ENCODE measurements at regions not wholly inside any gene's neighbourhood (a gene's known extent, or its start where the extent isn't known, plus 50 kb on each side); places are given as distances from the start of the nearest gene placed in this dataset.

- intact Hi-C loops (cut with micrococcal nuclease; ENCODE audit: unreplicated experiment): no loop called here
- H3K79me2 ChIP-seq (ENCODE audit: low read depth): no peaks in the 10 kb centered on the region
- no peaks in the 10 kb centered on the region for H3K4me1 ChIP-seq (replicated peaks; ENCODE audit: insufficient read depth)
- ChIA-PET POLR2A (ENCODE audit: unreplicated experiment) (no interaction called here), CTCF (no interaction called here)
- no peak for DNase-seq
- no peaks in the 10 kb centered on the region for H3K36me3 ChIP-seq (ENCODE audit: low read depth)
- H3F3A ChIP-seq (ENCODE audit: insufficient read depth, low read depth): no peaks in the 10 kb centered on the region
- no peaks in the 10 kb centered on the region for H3K9me2 ChIP-seq (ENCODE audit: insufficient read depth)
- no peak overlapping the region for H3K27ac ChIP-seq
- no peaks in the 10 kb centered on the region for H3K27me3 ChIP-seq (ENCODE audit: insufficient read depth, low read depth)
- H4K20me1 ChIP-seq (ENCODE audit: insufficient read depth): no peaks in the 10 kb centered on the region
- no peak overlapping the region for H3K4me2 ChIP-seq
- BruUV-seq (replicated peaks): no TSS peak
- H3K9me3 ChIP-seq (ENCODE audit: insufficient read depth, low read depth): no peaks in the 10 kb centered on the region
- H3K4me3 ChIP-seq: no peak overlapping the region
- TF ChIP-seq EZH2 (IDR thresholded peaks at IDR 0.05; ENCODE audit: low read depth) (no peak), CTCF (conservative IDR thresholded peaks at IDR 0.05) (no peak)
- H2AFZ ChIP-seq: no peak overlapping the region
Observed at GRCh38 chrX:149370097-149370496, 135.0 kb downstream of the IDS start.

- intact Hi-C loops (cut with micrococcal nuclease; ENCODE audit: unreplicated experiment): no loop called here
Observed at GRCh38 chrX:149365552-149365951, 139.6 kb downstream of the IDS start.

GRCh38 chrX:149365061-149365460 lies 140.0 kb downstream of the IDS start:
- Histone ChIP-seq H3K27me3 (ENCODE audit: insufficient read depth, low read depth) (peaks cover 9% of the 10 kb centered on the region; the same call in 1 of the 2 replicates), H2AFZ (no peak overlapping the region), H4K20me1 (ENCODE audit: insufficient read depth) (no peaks in the 10 kb centered on the region), H3K36me3 (ENCODE audit: low read depth) (no peaks in the 10 kb centered on the region), H3K4me2 (no peak overlapping the region), H3K79me2 (ENCODE audit: low read depth) (no peaks in the 10 kb centered on the region), H3K9me2 (ENCODE audit: insufficient read depth) (no peaks in the 10 kb centered on the region), H3K4me3 (no peak overlapping the region), H3K9me3 (ENCODE audit: insufficient read depth, low read depth) (no peaks in the 10 kb centered on the region), H3F3A (ENCODE audit: insufficient read depth, low read depth) (no peaks in the 10 kb centered on the region), H3K27ac (no peak overlapping the region), H3K4me1 (replicated peaks; ENCODE audit: insufficient read depth) (no peaks in the 10 kb centered on the region)
- intact Hi-C loops (cut with micrococcal nuclease; ENCODE audit: unreplicated experiment): no loop called here
- TF ChIP-seq EZH2 (IDR thresholded peaks at IDR 0.05; ENCODE audit: low read depth) (no peak), CTCF (conservative IDR thresholded peaks at IDR 0.05) (no peak)
- ChIA-PET CTCF (interaction anchor here (0.7 kb wide), 1 partner anchor 95 kb away, joined by 8 read pairs; no protein-coding TSS in a partner anchor), POLR2A (ENCODE audit: unreplicated experiment) (no interaction called here)
- no TSS peak for BruUV-seq (replicated peaks)
- no peak for DNase-seq

More at GRCh38 chrX:149365552-149365951, 139.6 kb downstream of the IDS start:
- H3K9me3 ChIP-seq (ENCODE audit: insufficient read depth, low read depth): no peaks in the 10 kb centered on the region
- ChIA-PET CTCF (no interaction called here), POLR2A (ENCODE audit: unreplicated experiment) (no interaction called here)
- H4K20me1 ChIP-seq (ENCODE audit: insufficient read depth): no peaks in the 10 kb centered on the region
- no peaks in the 10 kb centered on the region for H3F3A ChIP-seq (ENCODE audit: insufficient read depth, low read depth)
- TF ChIP-seq CTCF (conservative IDR thresholded peaks at IDR 0.05): no peak
- no peak for TF ChIP-seq EZH2 (IDR thresholded peaks at IDR 0.05; ENCODE audit: low read depth)
- no peaks in the 10 kb centered on the region for H3K36me3 ChIP-seq (ENCODE audit: low read depth)
- H3K27me3 ChIP-seq (ENCODE audit: insufficient read depth, low read depth): peaks cover 9% of the 10 kb centered on the region; the same call in 1 of the 2 replicates
- H3K4me2 ChIP-seq: no peak overlapping the region
- no peaks in the 10 kb centered on the region for H3K79me2 ChIP-seq (ENCODE audit: low read depth)
- H3K4me3 ChIP-seq: no peak overlapping the region
- DNase-seq: no peak
- no TSS peak for BruUV-seq (replicated peaks)
- H3K4me1 ChIP-seq (replicated peaks; ENCODE audit: insufficient read depth): no peaks in the 10 kb centered on the region
- no peak overlapping the region for H2AFZ ChIP-seq
- H3K9me2 ChIP-seq (ENCODE audit: insufficient read depth): no peaks in the 10 kb centered on the region
- no peak overlapping the region for H3K27ac ChIP-seq

All from PC-9 (cell line).